ENCODE measurements at regions not wholly inside any gene's neighbourhood (a gene's known extent, or its start where the extent isn't known, plus 50 kb on each side); places are given as distances from the start of the nearest gene placed in this dataset.

DNA sequence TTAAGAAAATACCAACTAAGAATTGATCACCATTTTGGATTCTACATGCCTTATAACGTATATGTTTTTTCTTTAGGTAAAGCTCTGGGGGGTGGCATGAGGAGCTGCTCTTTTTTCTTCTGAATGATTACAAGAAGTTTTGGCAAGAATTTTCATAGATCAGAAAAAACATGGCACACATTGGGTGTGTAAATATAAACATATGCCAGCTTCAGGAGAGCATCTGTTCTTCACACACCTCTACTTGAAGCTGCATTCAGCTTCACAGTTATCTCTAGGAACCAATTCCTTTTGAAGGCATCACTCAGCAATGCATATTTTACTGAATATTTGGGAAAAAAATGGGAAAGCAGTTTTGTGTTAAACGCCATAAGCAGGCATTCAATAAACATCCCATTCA, 122.7 kb upstream of the GHR start:
- Histone ChIP-seq H3K4me1 (peaks cover 5% of the 10 kb centered on the region), H3K36me3 (no peaks in the 10 kb centered on the region), H3K9me3 (replicated peaks) (peaks cover 11% of the 10 kb centered on the region), H3K27me3 (ENCODE audit: low read depth) (peaks cover 5% of the 10 kb centered on the region), H3K27ac (replicated peaks) (no peak overlapping the region), H3K4me3 (no peak overlapping the region)
- TF ChIP-seq, protein P1, sequence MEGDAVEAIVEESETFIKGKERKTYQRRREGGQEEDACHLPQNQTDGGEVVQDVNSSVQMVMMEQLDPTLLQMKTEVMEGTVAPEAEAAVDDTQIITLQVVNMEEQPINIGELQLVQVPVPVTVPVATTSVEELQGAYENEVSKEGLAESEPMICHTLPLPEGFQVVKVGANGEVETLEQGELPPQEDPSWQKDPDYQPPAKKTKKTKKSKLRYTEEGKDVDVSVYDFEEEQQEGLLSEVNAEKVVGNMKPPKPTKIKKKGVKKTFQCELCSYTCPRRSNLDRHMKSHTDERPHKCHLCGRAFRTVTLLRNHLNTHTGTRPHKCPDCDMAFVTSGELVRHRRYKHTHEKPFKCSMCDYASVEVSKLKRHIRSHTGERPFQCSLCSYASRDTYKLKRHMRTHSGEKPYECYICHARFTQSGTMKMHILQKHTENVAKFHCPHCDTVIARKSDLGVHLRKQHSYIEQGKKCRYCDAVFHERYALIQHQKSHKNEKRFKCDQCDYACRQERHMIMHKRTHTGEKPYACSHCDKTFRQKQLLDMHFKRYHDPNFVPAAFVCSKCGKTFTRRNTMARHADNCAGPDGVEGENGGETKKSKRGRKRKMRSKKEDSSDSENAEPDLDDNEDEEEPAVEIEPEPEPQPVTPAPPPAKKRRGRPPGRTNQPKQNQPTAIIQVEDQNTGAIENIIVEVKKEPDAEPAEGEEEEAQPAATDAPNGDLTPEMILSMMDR (IDR thresholded peaks at IDR 0.05; ENCODE audit: borderline replicate concordance): no peak
- DNase-seq: no peak
- intact Hi-C loops (cut with micrococcal nuclease): no loop called here

DNA sequence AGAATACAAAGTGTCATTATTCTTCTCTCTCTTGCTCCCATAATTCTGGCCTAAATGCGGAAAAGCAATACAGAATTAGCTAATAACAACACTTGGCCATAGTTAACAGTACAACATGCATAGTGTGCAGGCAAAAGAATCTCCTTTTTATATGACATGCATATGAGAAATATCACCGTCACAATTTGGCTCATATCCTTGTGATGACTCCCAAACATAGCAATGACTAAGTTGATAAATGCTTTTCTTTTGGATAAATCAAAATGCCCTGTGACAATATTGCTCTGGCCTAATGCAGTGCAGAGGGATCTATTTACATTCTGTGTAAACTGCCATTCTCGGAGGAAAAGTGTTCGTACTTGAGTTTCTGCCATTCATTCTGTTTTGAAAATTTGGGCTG, 121.9 kb upstream of the GHR start:
- Histone ChIP-seq H3K9me3 (replicated peaks) (peaks cover 11% of the 10 kb centered on the region), H3K27ac (replicated peaks) (no peak overlapping the region), H3K4me1 (peaks cover 5% of the 10 kb centered on the region), H3K27me3 (ENCODE audit: low read depth) (peaks cover 5% of the 10 kb centered on the region), H3K36me3 (no peaks in the 10 kb centered on the region), H3K4me3 (no peak overlapping the region)
- TF ChIP-seq, protein P1 (IDR thresholded peaks at IDR 0.05; ENCODE audit: borderline replicate concordance): no peak
- intact Hi-C loops (cut with micrococcal nuclease): no loop called here
- DNase-seq: no peak

DNA sequence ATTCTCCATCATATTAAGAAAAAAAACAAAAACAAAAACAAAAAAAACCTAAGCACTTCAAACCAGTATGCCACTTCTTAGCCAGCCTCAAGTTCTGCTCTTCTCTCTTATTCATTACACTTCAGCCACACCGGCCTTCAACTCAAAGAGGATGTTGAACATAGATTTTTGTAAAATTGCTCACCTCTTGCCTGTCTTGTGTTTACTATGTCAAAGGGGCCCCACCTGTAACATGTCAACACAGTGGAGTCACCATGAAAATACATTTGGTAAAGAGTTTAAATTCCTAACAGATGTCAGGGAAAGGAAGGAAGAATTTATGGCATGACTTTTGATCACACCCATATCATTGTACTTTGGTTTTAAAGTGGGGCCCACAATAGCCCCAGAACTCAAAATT, 121.1 kb upstream of the GHR start:
- TF ChIP-seq, protein P1 (IDR thresholded peaks at IDR 0.05; ENCODE audit: borderline replicate concordance): no peak
- Histone ChIP-seq H3K27ac (replicated peaks) (no peak overlapping the region), H3K4me3 (no peak overlapping the region), H3K4me1 (peaks cover 5% of the 10 kb centered on the region), H3K36me3 (no peaks in the 10 kb centered on the region), H3K9me3 (replicated peaks) (peaks cover 7% of the 10 kb centered on the region), H3K27me3 (ENCODE audit: low read depth) (peaks cover 5% of the 10 kb centered on the region)
- no peak for DNase-seq
- intact Hi-C loops (cut with micrococcal nuclease): no loop called here

DNA sequence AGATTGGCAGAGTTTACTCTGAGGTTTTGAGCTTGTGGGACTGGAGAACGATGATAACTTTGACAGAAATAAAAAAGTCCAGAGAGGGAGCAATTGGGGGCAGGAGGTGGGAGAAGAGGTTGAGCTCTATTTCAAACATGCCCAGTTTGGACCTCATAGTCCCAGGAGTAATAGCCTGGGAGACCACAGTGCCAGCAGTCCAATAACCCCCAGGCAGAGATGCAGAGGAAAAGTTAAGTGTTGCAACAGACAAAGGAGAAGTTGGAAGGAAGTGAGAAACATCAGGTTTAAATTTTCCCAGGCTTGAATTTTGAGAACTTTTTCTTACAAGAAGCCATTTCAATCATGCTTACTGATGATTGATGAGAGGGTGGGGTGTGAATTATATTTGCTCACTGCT, 117.0 kb upstream of the GHR start:
- Histone ChIP-seq H3K27ac (replicated peaks) (no peak overlapping the region), H3K4me1 (no peaks in the 10 kb centered on the region), H3K36me3 (no peaks in the 10 kb centered on the region), H3K27me3 (ENCODE audit: low read depth) (peaks cover 9% of the 10 kb centered on the region), H3K4me3 (no peak overlapping the region), H3K9me3 (replicated peaks) (no peaks in the 10 kb centered on the region)
- DNase-seq: no peak
- TF ChIP-seq, protein P1 (IDR thresholded peaks at IDR 0.05; ENCODE audit: borderline replicate concordance): no peak
- intact Hi-C loops (cut with micrococcal nuclease): no loop called here

DNA sequence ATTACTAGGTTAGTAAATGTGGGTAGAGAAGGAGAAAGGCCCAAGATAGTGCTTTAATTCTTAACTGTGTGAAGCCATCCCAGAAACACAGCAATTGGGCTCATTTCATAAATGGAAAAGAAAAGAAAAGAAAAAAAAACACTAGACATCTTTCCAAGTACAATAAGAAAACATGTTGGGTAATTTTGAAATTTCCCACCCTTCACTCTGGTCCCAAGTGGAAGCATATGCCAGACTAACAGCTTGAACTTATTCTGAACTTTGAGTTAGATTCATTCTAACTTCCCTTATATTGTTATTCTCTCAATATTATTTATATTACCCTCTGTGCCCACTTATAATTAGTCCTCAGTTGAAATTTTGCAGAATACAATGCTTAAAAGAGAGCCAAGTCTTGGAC, 113.4 kb upstream of the GHR start:
- Histone ChIP-seq H3K36me3 (no peaks in the 10 kb centered on the region), H3K4me1 (no peaks in the 10 kb centered on the region), H3K27me3 (ENCODE audit: low read depth) (peaks cover 9% of the 10 kb centered on the region), H3K4me3 (no peak overlapping the region), H3K27ac (replicated peaks) (no peak overlapping the region), H3K9me3 (replicated peaks) (no peaks in the 10 kb centered on the region)
- intact Hi-C loops (cut with micrococcal nuclease): no loop called here
- TF ChIP-seq, protein P1 (IDR thresholded peaks at IDR 0.05; ENCODE audit: borderline replicate concordance): no peak
- DNase-seq: no peak

DNA sequence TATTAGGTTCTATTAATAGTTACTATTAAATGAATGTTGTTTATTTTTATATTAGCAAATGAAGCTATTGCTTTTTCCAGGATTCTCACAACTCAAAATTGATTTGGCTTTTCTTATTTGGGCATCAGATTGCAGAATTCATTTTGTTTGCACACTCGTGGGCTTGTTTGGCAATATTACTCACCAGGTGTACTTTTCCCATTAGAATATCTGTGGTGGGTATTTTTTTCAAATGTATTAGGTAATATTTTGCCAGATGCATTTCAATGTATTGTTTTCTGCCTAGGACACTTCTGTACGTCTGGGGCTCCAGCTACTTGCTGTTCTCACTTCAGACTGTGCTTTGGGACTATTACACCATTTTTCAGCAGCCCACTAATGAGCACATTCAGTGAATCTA, 108.0 kb upstream of the GHR start:
- intact Hi-C loops (cut with micrococcal nuclease): no loop called here
- TF ChIP-seq, protein P1 (IDR thresholded peaks at IDR 0.05; ENCODE audit: borderline replicate concordance): no peak
- peaks cover 5% of the 10 kb centered on the region for H3K27me3 ChIP-seq (ENCODE audit: low read depth)

More for the DNA sequence above, 108.0 kb upstream of the GHR start:
- Histone ChIP-seq H3K9me3 (replicated peaks) (peaks cover 26% of the 10 kb centered on the region), H3K27ac (replicated peaks) (no peak overlapping the region), H3K4me3 (no peak overlapping the region), H3K36me3 (no peaks in the 10 kb centered on the region), H3K4me1 (no peaks in the 10 kb centered on the region)
- no peak for DNase-seq
